ACC112 (cell line): ENCODE measurements at regions not wholly inside any gene's neighbourhood (a gene's known extent, or its start where the extent isn't known, plus 50 kb on each side); places are given as distances from the start of the nearest gene placed in this dataset.
A peak's percentile ranks its signal among the peaks of the same experiment; 100 is the strongest.
"Not testable (repeated sequence)": the region's sequence is repeated elsewhere in the genome, so short reads cannot be mapped to it uniquely, and the experiment has no call there.

Experiments used
- H2AFZ ChIP-seq: fragments of 200-600 bp; sonication (generic); one replicate; pipeline ENCODE4 v1.6.0; 2017; ENCODE audit warnings: antibody characterized with exemption, low read length; ENCODE audit not compliant: unreplicated experiment
- H3K27ac ChIP-seq: fragments of 200-600 bp; sonication (generic); 2 replicates; pipeline ENCODE4 v1.5.1; 2014; ENCODE audit warnings: low read depth, mild to moderate bottlenecking, antibody characterized with exemption, low read length, moderate library complexity
- H3K27me3 ChIP-seq: fragments of 200-600 bp; sonication (generic); 2 replicates; pipeline ENCODE4 v1.6.1; 2014; ENCODE audit warnings: mild to moderate bottlenecking, antibody characterized with exemption, low read length, moderate library complexity, mixed read lengths; ENCODE audit not compliant: insufficient read depth
- H3K36me3 ChIP-seq: fragments of 200-600 bp; sonication (generic); 2 replicates; pipeline ENCODE4 v1.6.1; 2016; ENCODE audit warnings: mild to moderate bottlenecking, antibody characterized with exemption, low read length, moderate library complexity, mixed read lengths; ENCODE audit not compliant: insufficient read depth
- H3K4me1 ChIP-seq: fragments of 200-600 bp; sonication (generic); one replicate; pipeline ENCODE4 v1.6.1; 2016; ENCODE audit warnings: low read length, mixed read lengths; ENCODE audit not compliant: insufficient read depth, unreplicated experiment, control insufficient read depth
- H3K4me3 ChIP-seq: fragments of 200-600 bp; sonication (generic); 2 replicates; pipeline ENCODE4 v1.5.1; 2014; ENCODE audit warnings: mild to moderate bottlenecking, low read depth, low read length
- H3K79me2 ChIP-seq: fragments of 200-600 bp; sonication (generic); one replicate; pipeline ENCODE4 v1.6.0; 2016; ENCODE audit warnings: low read length; ENCODE audit not compliant: control insufficient read depth, unreplicated experiment, insufficient read depth

DNA sequence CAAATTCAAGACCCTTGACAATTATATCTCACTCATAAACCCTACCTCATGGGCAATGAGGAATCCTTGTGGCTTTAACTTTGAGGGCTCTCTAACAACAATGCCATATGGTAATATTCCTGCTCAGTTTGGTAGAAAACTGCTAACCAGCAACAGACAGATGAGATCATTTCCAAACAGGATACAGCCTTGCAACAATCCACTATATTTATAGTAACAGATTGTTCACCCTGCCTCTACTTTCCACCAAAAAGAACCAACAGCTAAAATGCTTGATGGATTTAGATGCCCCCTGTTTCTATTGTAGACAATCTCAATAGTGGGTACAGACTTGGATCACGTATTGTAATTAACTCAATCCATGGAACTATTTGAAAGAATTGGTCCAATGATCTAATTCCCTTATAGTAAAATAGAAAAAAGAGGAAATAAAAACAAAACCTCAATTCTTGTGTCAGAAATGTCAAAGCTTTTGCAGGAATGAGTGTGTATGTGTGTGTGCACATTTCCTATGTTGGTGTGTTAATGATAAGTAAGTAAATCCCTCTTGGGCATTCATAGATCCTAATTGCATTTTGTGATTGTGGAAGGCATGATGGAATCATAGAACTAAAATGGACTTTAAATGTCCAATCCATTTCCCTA is 100.0 kb upstream of the EDEM3 start:
- no peaks in the 10 kb centered on the region for H3K79me2 ChIP-seq
- peaks cover 8% of the 10 kb centered on the region for H3K4me1 ChIP-seq
- H2AFZ ChIP-seq = no peak overlapping the region
- H3K36me3 ChIP-seq = no peaks in the 10 kb centered on the region
- H3K27me3 ChIP-seq = no peaks in the 10 kb centered on the region
- H3K27ac ChIP-seq = no peak overlapping the region
- H3K4me3 ChIP-seq = no peak overlapping the region

DNA sequence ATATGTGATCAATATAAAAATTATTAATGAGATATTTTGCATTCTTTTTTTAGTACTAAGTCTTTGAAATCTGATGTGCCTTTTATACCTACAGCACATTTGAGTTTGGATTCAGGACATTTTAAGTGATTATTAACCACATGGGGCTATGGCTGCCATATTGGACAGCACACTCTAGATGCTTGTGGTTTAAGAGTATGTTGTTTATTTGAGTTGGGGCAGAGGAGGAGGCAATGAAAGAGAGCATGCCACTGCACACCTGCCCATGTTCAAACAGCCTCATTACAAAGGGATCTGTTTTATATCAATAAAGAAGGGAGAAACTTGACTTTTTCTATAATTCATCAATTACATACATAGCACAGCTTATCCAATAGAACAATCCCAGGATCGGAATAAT is 99.4 kb upstream of the EDEM3 start:
- H3K27me3 ChIP-seq = no peaks in the 10 kb centered on the region
- no peaks in the 10 kb centered on the region for H3K79me2 ChIP-seq
- no peak overlapping the region for H2AFZ ChIP-seq
- no peaks in the 10 kb centered on the region for H3K36me3 ChIP-seq
- no peak overlapping the region for H3K4me3 ChIP-seq
- H3K27ac ChIP-seq = no peak overlapping the region
- peaks cover 8% of the 10 kb centered on the region for H3K4me1 ChIP-seq

DNA sequence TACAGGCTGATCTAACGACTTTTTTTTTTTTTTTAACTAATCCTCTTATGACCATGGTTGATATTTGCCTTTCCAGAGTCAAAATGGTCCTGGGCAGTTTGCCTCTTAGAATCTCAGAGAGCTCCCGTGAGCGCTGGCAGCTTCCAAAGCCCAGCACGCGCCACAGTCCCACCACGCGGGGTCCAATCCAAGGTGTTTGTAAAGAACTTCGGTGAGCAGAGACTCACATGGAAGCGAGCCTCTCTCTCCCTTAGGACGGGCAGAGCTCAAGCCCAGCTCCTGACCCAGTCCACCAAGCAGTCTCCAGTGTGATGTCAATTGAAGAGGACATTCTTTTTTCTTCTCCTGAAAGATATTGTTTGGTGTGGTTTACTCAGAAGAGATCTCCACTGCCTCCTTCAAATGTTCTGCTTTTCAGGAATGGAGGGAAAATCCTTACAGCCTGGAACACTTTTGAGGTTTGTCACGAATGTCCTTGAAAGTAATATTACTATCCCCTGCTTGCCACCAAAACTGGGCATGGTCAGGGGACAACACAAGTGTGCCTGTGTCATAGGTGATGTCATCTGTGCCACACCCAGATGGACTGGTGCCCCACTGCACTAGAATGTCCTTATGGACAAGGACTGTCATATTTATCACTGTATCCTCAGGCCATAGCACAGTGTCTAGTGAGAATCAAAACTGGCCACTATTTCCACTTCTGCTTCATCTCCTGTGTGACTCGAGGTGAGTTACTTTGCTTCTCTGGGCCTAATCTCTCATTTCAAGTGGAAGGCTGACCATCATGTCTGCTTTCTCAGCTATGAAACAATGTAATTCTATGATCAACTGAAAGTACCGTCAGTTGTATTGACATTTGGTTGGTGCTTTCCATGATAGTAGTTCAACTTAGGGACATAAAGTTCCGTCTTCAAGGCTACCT is 97.4 kb upstream of the EDEM3 start:
- Histone ChIP-seq H3K36me3 (no peaks in the 10 kb centered on the region), H3K4me3 (no peak overlapping the region), H3K4me1 (peaks cover 8% of the 10 kb centered on the region), H2AFZ (no peak overlapping the region), H3K79me2 (no peaks in the 10 kb centered on the region), H3K27ac (no peak overlapping the region), H3K27me3 (no peaks in the 10 kb centered on the region)

DNA sequence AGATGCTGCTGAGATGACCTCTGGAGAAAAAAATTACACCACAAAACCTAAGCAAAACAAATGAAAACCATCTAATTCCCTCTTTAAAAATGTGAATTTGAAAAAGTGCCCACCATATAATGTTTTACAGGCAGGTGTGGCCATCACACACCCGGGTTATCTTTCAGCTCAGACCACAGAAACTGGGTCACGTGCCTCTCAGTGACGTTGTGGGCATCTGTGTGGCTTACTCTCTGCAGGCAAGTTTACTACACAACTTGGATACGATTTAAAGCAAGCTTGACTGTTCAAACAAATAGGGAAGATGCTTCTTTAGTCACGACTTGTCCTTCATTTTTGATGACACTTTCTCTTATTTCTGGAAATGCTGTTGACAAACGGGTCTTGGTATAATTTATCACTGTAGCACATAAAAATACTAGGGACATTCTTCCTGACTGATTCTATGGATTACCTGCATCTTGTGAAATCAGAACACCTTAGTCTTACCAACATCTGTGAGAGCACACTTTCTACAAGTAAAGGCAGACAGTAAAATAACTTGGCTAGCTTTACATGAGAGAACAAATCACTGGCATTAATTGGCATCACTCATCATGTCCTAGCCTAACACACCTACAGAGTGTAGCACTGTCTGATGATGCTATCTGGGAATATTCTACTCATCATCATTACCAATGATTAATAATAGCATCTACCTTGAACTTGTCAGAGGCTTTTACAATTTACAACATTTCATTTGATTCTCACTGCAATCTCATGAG is 89.3 kb upstream of the EDEM3 start:
- no peak overlapping the region for H3K4me3 ChIP-seq
- no peaks in the 10 kb centered on the region for H3K36me3 ChIP-seq
- no peaks in the 10 kb centered on the region for H3K27me3 ChIP-seq
- H3K79me2 ChIP-seq = no peaks in the 10 kb centered on the region
- no peak overlapping the region for H2AFZ ChIP-seq
- no peak overlapping the region for H3K27ac ChIP-seq
- peaks cover 3% of the 10 kb centered on the region for H3K4me1 ChIP-seq

DNA sequence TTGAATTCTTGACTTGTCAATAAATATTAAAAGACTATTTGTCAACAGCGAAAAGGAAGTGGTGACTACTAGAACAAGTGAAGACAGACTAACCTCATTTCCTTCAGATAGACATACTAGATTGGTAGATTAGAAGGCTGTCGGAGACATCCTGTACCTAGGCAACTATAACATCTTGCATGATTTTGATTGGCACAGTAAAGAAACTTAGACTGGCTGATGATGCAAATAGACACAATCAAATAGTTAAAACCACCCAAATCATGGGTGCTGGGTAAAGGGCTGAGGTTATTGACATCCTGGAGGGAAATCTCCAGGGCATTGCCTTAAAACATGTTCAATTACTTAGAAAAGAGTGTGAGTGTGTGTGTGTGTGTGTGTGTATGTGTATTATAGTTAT is 85.9 kb upstream of the EDEM3 start:
- Histone ChIP-seq H3K27me3 (no peaks in the 10 kb centered on the region), H3K27ac (no peak overlapping the region), H2AFZ (no peak overlapping the region), H3K36me3 (no peaks in the 10 kb centered on the region), H3K4me1 (peaks cover 25% of the 10 kb centered on the region), H3K4me3 (no peak overlapping the region), H3K79me2 (no peaks in the 10 kb centered on the region)

DNA sequence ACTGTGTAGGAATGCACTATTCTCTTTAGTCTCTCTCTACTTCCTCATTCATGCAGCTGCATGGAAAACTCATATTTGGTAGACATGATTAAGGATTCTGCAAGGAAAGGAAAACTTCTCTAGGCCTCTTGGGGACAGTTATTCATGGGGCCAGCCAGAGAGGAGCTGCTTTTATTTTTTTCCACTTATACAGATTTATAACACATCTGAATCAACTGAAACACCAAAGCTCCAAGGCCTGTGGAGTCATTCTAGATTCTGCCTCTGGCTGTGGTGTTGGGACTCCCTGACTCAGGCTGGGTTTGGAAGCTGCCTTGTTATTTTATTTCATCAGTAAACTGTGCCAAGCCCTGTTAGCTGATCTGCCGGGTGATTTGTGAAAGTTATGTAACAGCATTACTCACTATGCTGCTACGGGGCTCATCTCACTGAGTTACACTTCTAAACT is 83.9 kb upstream of the EDEM3 start:
- H3K4me3 ChIP-seq = peak overlapping the region; percentile 22
- no peaks in the 10 kb centered on the region for H3K36me3 ChIP-seq
- peak overlapping the region; percentile 70 for H2AFZ ChIP-seq
- peak overlapping the region; percentile 65 for H3K27ac ChIP-seq
- no peaks in the 10 kb centered on the region for H3K27me3 ChIP-seq
- peaks cover 25% of the 10 kb centered on the region for H3K4me1 ChIP-seq
- H3K79me2 ChIP-seq = no peaks in the 10 kb centered on the region

DNA sequence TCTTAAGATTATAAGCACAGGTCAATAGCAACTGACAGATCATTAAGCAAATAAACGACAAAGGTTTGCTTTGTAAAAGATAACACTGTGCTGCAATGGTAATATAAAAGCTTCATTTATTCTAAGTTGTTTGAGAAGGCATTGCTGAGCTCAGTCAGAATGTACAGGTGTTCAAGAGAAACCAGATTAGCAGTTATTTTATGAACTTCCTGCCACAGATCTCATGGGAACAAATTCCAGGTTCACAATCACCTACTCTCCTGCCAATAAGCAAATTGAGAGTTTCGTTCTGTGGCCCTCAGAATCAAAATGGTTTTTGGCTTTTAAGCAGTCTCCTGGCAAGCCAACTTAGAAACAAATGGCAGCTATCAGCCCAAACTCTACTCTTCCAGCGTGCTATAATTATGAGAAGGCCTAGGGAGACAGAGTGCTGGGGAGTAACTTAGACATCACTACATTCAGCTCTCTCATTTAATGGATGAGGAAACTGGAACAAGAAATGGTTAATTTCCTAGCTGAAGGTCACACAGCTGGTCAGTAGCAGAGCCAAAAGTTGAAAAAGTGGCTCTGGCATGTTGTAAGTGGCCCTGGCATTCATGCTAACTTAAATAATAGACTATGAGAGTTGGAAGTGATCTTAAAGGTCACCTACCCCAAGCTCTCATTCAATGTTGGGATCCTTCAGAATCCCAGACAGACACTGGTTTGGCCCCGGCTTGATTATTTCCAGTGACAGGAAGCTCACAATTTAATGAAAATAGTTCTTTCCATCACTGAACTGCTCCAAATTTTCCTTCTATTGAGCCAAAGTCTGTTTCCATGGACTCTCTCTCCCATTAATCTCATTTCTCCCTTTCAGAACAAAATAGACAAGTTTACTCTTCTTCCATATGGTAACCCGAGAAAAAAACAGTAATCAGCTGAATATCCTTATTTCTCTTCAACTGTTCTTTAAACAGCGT is 82.6 kb upstream of the EDEM3 start:
- peak overlapping the region; percentile 22; the same call in 1 of the 2 replicates for H3K4me3 ChIP-seq

DNA sequence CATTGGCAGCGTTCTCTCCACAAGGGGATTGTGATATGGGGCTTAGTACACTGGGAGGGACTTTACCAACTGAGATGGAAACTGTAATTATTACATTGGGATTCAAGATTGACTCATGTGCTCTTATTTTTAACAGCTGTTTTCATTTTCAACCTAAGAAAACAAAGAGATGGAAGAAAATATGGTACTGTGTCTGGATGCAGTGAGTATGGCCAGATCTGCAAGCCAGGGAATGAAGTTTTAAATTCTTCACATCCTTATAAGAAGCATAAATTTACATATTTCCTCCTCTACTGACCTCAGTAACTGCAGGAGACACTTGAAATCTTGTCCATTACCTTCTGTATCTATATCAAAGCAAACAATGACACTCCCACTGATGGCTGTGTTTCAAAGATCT is 81.5 kb upstream of the EDEM3 start:
- H3K27me3 ChIP-seq = no peaks in the 10 kb centered on the region
- no peaks in the 10 kb centered on the region for H3K36me3 ChIP-seq
- H3K4me3 ChIP-seq = no peak overlapping the region
- no peaks in the 10 kb centered on the region for H3K79me2 ChIP-seq
- H2AFZ ChIP-seq = no peak overlapping the region
- no peak overlapping the region for H3K27ac ChIP-seq
- H3K4me1 ChIP-seq = peaks cover 25% of the 10 kb centered on the region

More for the DNA sequence above, 82.6 kb upstream of the EDEM3 start:
- H3K27me3 ChIP-seq = no peaks in the 10 kb centered on the region
- H2AFZ ChIP-seq = no peak overlapping the region
- H3K4me1 ChIP-seq = peaks cover 25% of the 10 kb centered on the region
- no peaks in the 10 kb centered on the region for H3K36me3 ChIP-seq
- no peaks in the 10 kb centered on the region for H3K79me2 ChIP-seq
- peak overlapping the region; percentile 65 for H3K27ac ChIP-seq

DNA sequence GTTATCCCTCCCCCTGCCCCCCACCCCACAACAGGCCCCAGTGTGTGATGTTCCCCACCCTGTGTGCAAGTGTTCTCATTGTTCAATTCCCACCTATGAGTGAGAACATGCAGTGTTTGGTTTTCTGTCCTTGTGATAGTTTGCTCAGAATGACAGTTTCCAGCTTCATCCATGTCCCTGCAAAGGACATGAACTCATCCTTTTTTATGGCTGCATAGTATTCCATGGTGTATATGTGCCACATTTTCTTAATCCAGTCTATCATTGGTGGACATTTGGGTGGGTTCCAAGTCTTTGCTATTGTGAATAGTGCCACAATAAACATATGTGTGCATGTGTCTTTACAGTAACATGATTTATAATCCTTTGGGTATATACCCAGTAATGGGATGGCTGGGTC is 79.3 kb upstream of the EDEM3 start:
- H3K4me1 ChIP-seq = peaks cover 25% of the 10 kb centered on the region
- H3K27ac ChIP-seq, H3K79me2 ChIP-seq, H3K27me3 ChIP-seq, H3K36me3 ChIP-seq, H3K4me3 ChIP-seq, H2AFZ ChIP-seq: not testable (repeated sequence)

DNA sequence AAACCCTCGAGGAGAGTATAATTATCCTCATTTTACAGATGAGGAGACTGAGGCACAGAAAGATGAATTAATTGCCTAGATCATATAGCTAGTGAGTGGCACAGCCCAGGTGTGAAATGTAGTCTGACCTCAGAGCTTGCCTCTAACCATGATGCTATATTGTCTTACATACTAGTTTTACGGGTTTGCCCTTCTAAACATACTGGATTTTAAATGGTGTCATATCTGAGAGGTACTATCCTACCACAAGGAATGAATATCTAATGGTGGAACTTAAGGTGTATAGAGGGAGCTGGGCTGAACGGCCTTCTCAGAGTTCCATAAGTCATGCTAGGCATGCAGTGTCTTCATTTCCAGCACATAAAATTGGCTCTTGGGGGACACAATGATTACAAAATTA is 77.9 kb upstream of the EDEM3 start:
- Histone ChIP-seq H3K27ac (no peak overlapping the region), H3K27me3 (no peaks in the 10 kb centered on the region), H2AFZ (no peak overlapping the region), H3K4me3 (no peak overlapping the region), H3K4me1 (peaks cover 26% of the 10 kb centered on the region), H3K79me2 (no peaks in the 10 kb centered on the region), H3K36me3 (no peaks in the 10 kb centered on the region)
